ENCODE measurements at regions not wholly inside any gene's neighbourhood (a gene's known extent, or its start where the extent isn't known, plus 50 kb on each side); places are given as distances from the start of the nearest gene placed in this dataset.

DNA sequence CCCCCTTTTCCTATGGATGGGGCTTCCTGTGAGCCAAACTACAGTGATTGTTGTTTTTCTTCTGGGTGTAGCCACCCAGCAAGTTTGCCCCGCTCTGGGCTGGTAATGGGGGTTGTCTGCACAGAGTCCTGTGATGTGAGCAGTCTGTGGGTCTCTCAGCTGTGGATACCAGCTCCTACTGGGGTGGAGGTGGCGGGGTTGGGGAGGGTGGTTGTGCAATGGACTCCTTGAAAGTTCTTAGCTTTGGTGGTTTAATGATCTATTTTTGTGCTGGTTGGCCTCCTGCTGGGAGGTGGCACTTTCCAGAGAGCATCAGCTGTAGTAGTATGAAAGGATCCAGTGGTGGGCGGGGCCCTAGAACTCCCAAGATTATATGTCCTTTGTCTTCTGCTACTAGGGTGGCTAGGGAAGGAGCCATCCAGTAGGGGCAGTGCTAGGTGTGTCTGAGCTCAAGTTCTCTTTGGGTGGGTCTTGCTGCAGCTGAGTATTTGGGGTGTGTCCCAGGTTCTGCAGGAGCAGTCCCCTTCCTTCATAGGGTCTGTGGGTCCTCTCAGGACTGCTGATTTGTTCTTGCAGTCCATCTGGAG is 275.6 kb upstream of the PAPPA start:
- H3K9me2 ChIP-seq (replicated peaks; ENCODE audit: low read depth, low read length) = no peaks in the 10 kb centered on the region
- no peaks in the 10 kb centered on the region for H4K20me1 ChIP-seq (ENCODE audit: insufficient read depth, low read length, poor library complexity, severe bottlenecking)
- no peaks in the 10 kb centered on the region for H3F3A ChIP-seq (ENCODE audit: low read depth)
- no peaks in the 10 kb centered on the region for H3K36me3 ChIP-seq (ENCODE audit: insufficient read depth, low read length)
- H3K9me3 ChIP-seq (ENCODE audit: insufficient read depth, low read depth, low read length) = no peaks in the 10 kb centered on the region; the same call in 1 of the 2 replicates
- no peaks in the 10 kb centered on the region for H3K27me3 ChIP-seq (ENCODE audit: insufficient read depth, low read length, poor library complexity, severe bottlenecking)
- no peak overlapping the region for H3K4me3 ChIP-seq (ENCODE audit: low read length, poor library complexity, severe bottlenecking)
- no peaks in the 10 kb centered on the region for H3K79me2 ChIP-seq (ENCODE audit: insufficient read depth, low read length)
- no peak for TF ChIP-seq EZH2phosphoT487 (IDR thresholded peaks at IDR 0.05; ENCODE audit: borderline replicate concordance)
- TF ChIP-seq, protein P1, sequence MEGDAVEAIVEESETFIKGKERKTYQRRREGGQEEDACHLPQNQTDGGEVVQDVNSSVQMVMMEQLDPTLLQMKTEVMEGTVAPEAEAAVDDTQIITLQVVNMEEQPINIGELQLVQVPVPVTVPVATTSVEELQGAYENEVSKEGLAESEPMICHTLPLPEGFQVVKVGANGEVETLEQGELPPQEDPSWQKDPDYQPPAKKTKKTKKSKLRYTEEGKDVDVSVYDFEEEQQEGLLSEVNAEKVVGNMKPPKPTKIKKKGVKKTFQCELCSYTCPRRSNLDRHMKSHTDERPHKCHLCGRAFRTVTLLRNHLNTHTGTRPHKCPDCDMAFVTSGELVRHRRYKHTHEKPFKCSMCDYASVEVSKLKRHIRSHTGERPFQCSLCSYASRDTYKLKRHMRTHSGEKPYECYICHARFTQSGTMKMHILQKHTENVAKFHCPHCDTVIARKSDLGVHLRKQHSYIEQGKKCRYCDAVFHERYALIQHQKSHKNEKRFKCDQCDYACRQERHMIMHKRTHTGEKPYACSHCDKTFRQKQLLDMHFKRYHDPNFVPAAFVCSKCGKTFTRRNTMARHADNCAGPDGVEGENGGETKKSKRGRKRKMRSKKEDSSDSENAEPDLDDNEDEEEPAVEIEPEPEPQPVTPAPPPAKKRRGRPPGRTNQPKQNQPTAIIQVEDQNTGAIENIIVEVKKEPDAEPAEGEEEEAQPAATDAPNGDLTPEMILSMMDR (conservative IDR thresholded peaks at IDR 0.05; ENCODE audit: low read length) = no peak
- no peaks in the 10 kb centered on the region for H3K4me1 ChIP-seq (ENCODE audit: insufficient read depth, low read length, poor library complexity, severe bottlenecking)
- H2AFZ ChIP-seq (ENCODE audit: low read length) = no peak overlapping the region
- no peak overlapping the region for H3K9ac ChIP-seq (ENCODE audit: low read depth, low read length, poor library complexity, severe bottlenecking)
- no peak overlapping the region for H3K4me2 ChIP-seq (ENCODE audit: low read depth, low read length, poor library complexity, severe bottlenecking)

DNA sequence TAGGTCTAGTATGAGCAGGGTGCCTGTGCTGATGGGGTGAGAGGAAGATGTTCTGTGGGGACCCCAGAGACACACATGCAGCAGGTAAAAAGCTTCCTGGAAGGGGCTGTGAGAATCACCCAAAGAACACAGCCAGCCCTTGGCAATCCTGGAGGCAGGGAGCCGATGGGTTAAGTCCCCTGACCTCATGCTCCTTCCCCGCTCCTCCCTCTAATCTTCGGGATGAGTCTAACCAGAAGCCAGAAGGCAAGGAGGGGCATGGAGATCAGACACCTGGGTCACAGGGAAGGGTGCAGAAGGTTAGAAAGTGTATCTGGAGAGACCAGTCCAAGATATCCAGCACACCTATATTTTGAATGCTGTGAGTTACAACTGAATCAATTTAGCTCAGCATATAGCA is 274.1 kb upstream of the PAPPA start:
- H3F3A ChIP-seq (ENCODE audit: low read depth) = no peaks in the 10 kb centered on the region
- H3K9ac ChIP-seq (ENCODE audit: low read depth, low read length, poor library complexity, severe bottlenecking) = no peak overlapping the region
- H3K4me3 ChIP-seq (ENCODE audit: low read length, poor library complexity, severe bottlenecking) = no peak overlapping the region
- H3K79me2 ChIP-seq (ENCODE audit: insufficient read depth, low read length) = no peaks in the 10 kb centered on the region
- H4K20me1 ChIP-seq (ENCODE audit: insufficient read depth, low read length, poor library complexity, severe bottlenecking) = no peaks in the 10 kb centered on the region
- H3K4me1 ChIP-seq (ENCODE audit: insufficient read depth, low read length, poor library complexity, severe bottlenecking) = no peaks in the 10 kb centered on the region
- H3K9me2 ChIP-seq (replicated peaks; ENCODE audit: low read depth, low read length) = no peaks in the 10 kb centered on the region
- H3K4me2 ChIP-seq (ENCODE audit: low read depth, low read length, poor library complexity, severe bottlenecking) = no peak overlapping the region
- H3K27me3 ChIP-seq (ENCODE audit: insufficient read depth, low read length, poor library complexity, severe bottlenecking) = no peaks in the 10 kb centered on the region
- H3K36me3 ChIP-seq (ENCODE audit: insufficient read depth, low read length) = no peaks in the 10 kb centered on the region
- TF ChIP-seq, protein P1 (conservative IDR thresholded peaks at IDR 0.05; ENCODE audit: low read length) = no peak
- no peak for TF ChIP-seq EZH2phosphoT487 (IDR thresholded peaks at IDR 0.05; ENCODE audit: borderline replicate concordance)
- no peak overlapping the region for H2AFZ ChIP-seq (ENCODE audit: low read length)
- H3K9me3 ChIP-seq (ENCODE audit: insufficient read depth, low read depth, low read length) = no peaks in the 10 kb centered on the region; the same call in 1 of the 2 replicates

DNA sequence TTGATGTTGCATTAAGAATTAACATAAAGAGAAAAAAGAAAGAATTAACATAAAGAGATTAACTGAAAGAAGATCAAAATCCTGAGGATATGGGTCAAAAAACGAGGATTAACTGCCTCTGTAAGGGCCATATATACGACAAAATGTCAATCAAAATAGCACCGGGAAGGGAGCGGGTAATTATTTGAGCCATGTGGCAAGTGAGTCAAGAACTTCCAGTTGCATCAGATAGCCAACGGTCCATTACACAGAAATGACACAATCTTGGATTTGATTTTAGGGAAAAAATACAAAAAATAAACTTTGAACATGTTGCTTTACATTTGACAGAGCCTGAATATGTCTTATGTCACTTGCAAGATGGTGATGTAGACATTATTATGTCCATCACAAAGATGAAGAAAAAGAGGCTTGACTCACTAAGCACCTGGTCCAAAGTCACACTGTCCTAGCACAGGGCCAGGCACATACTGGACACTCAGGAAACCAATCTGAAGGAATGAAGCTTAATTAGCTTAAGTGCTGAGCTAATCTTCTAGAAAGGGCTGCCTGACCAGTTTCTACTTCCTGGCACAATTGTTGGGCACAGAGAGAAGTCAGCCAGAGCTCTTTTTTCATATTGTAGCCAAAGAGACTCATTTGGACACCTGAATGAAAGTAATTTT is 273.2 kb upstream of the PAPPA start:
- Histone ChIP-seq H3K9me3 (ENCODE audit: insufficient read depth, low read depth, low read length) (no peaks in the 10 kb centered on the region; the same call in 1 of the 2 replicates), H4K20me1 (ENCODE audit: insufficient read depth, low read length, poor library complexity, severe bottlenecking) (no peaks in the 10 kb centered on the region), H3K9ac (ENCODE audit: low read depth, low read length, poor library complexity, severe bottlenecking) (no peak overlapping the region), H2AFZ (ENCODE audit: low read length) (no peak overlapping the region), H3K27me3 (ENCODE audit: insufficient read depth, low read length, poor library complexity, severe bottlenecking) (no peaks in the 10 kb centered on the region), H3K4me2 (ENCODE audit: low read depth, low read length, poor library complexity, severe bottlenecking) (no peak overlapping the region), H3K9me2 (replicated peaks; ENCODE audit: low read depth, low read length) (no peaks in the 10 kb centered on the region), H3F3A (ENCODE audit: low read depth) (no peaks in the 10 kb centered on the region), H3K4me3 (ENCODE audit: low read length, poor library complexity, severe bottlenecking) (no peak overlapping the region), H3K4me1 (ENCODE audit: insufficient read depth, low read length, poor library complexity, severe bottlenecking) (no peaks in the 10 kb centered on the region), H3K36me3 (ENCODE audit: insufficient read depth, low read length) (no peaks in the 10 kb centered on the region), H3K79me2 (ENCODE audit: insufficient read depth, low read length) (no peaks in the 10 kb centered on the region)
- TF ChIP-seq, protein P1 (conservative IDR thresholded peaks at IDR 0.05; ENCODE audit: low read length) = no peak
- TF ChIP-seq EZH2phosphoT487 (IDR thresholded peaks at IDR 0.05; ENCODE audit: borderline replicate concordance) = no peak

Data from Loucy (cell line).